ENCODE measurements at regions not wholly inside any gene's neighbourhood (a gene's known extent, or its start where the extent isn't known, plus 50 kb on each side); places are given as distances from the start of the nearest gene placed in this dataset.

- DNase-seq, result no peak
Measured at GRCh38 chr4:125135652-125136051, 179.1 kb upstream of the FAT4 start.

- DNase-seq, result no peak
Measured at GRCh38 chr4:125132729-125133128, 182.0 kb upstream of the FAT4 start.

DNA sequence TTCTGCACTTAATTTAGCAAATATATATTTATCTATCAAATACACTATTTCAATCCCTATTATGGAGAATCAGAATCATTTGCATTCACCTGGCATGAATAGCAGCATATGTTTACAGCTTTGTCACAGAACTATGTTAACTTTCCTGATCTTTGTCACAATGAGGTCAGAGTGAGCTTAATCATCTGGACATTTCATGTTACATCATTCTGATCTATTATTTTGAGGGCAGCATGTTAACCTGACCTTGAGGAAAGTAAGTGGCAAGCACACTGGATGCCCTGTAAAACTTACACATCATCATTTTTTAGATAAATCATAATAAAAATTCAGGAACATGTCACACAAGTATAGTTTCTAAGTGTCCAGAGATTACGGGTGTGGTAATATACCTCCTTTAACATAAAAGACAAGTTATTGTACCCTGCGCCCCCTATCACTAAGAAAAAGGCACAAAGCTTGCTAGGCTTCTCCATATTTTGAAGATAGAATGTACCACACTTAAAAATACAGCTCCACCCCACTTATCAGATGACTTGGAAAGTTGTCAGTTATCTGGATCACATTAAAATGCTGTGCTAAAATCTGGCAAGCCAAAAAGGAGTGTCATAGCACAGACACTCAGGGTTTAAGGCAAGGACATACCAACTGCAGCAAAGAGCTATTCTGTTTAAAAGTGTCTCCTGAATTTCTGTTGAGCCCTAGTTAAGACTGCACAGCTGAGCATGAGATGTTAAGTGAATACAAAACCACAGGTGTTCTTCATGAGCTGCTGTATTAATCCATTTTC, 182.7 kb upstream of the FAT4 start:
- no peak for DNase-seq

DNA sequence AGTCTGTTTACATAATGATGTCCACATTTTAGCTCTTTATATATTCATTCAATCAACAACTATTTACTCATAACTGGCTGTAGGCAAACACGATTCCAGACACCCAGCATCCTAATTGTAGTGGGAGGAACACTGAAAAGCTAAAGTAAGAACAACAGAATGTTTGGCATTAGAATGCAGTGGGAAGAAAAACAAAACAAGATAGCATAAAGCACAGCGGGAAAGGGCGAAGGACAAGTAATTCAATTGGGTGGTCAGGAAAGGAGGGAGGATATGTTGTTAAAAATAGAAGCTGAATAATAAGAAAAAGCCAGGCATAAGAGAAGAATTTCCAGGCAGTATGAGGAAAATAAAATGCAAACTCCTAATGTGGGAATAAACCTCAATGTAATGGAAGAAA, 189.5 kb upstream of the FAT4 start:
- DNase-seq, result no peak

- no peak for DNase-seq
Measured at GRCh38 chr4:125123570-125124109, 191.1 kb upstream of the FAT4 start.

GRCh38 chr4:125121581-125121980, 193.2 kb upstream of the FAT4 start:
- no peak for DNase-seq

DNA sequence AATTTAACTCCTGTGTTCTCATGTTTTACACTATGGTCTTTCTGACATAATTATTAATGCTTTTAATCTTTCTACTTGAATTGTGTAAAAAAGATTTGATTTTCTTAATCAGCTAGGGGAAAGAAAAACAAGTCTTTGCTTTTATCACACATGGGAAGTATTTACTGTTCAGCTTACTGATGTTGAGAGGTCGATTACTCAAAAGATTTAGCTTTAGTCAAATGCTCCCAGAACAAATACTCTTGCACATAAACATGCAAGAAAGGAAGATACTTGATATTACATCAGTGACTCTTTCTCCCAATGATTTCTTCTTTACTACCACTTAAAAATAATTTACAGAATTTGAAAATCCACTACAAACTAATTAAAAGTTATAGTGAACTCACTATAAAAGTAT, 198.3 kb upstream of the FAT4 start:
- DNase-seq, result no peak

DNA sequence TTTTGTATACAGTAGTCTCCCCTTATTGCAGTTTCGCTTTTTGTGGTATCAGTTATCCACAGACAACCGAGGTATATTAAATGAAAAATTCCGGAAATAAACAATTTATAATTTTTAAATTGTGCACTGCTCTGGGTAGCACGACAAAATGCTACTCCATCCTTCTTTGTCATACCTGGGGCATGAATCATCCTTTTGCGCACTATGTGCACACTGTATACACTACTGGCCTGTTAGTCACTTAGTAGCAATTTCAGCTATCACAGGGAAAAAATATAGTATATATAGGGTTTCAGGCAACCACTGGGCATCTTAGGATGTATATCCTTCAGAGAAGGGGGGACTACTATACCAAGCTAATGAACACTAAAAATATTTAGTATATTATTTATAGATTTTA, 198.8 kb upstream of the FAT4 start:
- no peak for DNase-seq

- DNase-seq, result no peak
Measured at GRCh38 chr4:125115476-125115875, 199.3 kb upstream of the FAT4 start.

GRCh38 chr4:125112536-125112935, 202.2 kb upstream of the FAT4 start:
- DNase-seq, result no peak

- no peak for DNase-seq
Measured at GRCh38 chr4:125111323-125111722, 203.4 kb upstream of the FAT4 start.

- no peak for DNase-seq
Measured at GRCh38 chr4:125105561-125105960, 209.2 kb upstream of the FAT4 start.

GRCh38 chr4:125104616-125105015, 210.1 kb upstream of the FAT4 start:
- DNase-seq, result no peak

- no peak for DNase-seq
Measured at GRCh38 chr4:125101719-125102118, 213.0 kb upstream of the FAT4 start.

- DNase-seq, result no peak
Measured at GRCh38 chr4:125097729-125098128, 217.0 kb upstream of the FAT4 start.

DNA sequence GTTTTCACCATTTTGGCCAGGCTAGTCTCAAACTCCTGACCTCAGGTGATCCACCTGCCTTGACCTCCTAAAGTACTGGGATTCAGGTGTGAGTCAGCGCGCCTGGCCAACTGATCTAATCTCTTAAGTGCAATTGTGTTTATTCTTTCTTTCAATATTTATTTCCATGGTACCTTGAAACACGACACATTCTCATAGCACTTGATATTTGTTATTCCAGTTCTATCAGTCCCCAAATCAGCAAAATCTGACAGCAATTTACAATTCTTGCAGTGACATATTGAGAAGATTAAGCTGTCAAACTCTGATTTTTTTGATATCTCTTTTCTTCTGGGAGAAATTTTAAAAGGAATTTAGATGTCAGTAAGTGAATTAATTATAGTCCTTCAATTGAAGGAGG, 218.1 kb upstream of the FAT4 start:
- DNase-seq, result no peak

GRCh38 chr4:125091541-125091940, 223.2 kb upstream of the FAT4 start:
- DNase-seq, result no peak

DNA sequence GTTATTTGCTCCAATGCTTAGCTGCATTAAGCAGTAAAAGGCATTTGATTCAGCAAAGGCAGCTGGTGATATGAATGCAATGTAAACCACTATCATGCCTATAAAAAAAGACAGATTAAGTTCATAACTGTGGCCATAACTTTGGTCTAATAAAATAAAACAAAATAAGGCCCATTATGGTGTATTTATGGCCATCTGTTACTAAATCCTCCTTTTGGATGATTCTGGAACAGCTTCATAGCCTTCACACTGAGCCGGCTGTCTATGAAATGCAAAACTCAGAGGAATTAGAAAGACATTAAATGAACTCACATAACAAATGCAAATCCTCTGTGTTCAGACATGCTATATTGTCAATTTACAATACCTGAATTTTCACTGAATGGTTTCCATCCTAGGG, 223.7 kb upstream of the FAT4 start:
- no peak for DNase-seq

- no peak for DNase-seq
Measured at GRCh38 chr4:125084608-125085007, 230.1 kb upstream of the FAT4 start.

DNA sequence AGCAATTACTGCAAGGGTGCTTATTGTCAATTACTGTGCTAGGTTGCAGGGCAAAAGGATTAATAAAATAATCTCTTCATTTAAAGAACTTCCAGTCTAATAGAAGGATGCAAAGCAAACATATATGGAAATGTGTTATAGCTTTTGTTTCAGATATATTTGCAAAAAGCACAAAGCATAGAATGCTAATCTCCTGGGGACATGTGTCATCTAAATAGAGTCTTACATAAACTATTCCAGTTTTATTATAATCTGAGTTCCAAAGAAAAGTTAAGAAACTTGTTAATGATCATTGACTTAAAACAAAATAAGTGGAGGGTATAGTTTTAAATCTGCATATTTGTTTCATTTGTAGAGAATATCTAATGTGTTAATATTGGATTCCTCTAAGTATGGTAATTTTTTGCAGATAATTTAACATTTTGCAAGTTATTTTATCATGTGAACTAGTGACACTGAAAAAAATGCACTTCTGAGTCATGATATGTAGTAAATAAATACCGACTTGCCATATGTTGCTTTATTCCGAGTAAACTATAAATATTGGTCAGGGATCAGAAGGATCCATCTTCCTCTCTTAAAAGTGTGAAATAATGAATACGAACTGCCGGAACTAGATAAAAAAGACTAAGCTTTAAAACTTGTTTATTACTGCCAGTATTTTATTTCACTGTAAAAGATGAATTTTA, 231.9 kb upstream of the FAT4 start:
- DNase-seq, result no peak

DNA sequence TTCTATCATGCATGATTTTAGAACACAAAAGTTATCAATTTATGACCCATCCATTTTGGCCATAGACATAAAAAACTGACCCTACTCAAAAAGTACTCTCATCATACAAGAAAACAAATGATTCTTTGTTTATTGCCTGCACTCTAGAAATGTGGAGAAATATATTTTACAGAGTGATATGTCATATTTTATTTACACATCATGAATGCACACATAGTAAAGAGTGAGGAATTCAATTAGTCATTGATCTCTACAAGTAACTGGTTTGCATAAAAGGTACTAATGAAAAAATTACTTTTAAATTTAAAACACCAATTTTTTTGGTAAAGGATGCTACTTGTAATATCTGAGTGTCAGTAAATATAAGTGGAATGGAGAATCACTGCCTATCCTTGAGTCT, 242.5 kb upstream of the FAT4 start:
- no peak for DNase-seq

GRCh38 chr4:125070861-125071260, 243.9 kb upstream of the FAT4 start:
- no peak for DNase-seq

DNA sequence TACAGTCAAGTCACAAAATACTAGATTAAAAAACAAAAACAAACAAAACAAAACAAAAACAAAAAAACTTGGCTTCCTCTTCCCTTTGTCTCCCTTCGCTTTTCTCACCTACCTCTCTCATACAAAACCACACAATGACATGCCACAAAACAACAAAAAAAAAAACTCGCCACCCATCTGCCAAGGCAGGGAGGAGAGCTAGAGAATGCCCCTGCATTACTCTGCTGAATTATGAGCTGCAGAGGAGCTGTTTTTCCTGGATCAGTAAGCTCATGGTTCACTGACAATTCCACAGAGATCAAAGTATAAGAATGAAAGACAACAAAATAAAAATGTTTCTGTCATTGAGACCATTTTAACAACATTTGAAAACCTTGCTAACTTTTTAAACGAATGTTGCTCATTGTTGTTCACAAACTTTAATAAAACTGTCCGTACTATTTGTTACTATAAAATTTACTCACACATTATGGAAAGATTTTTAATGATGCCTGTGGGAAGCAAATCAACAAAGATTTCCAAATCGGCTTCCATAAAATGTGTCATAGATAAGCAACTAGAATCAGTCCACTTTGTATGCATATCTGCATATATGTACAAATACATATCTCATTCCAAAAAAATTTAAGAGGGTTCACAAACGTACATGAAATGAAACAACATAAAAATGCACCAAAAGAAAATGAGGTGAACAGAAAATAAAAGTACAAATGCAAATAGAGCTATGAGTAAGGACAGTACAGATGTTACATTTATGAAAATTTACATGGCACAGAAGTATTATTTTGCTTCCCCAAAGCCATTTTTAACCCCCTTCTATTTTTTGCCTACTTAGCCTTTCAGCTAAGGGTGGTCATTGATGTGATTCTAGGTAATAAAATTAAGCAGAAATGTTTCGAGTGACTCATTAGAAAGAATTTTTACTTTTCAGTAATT, 252.4 kb upstream of the FAT4 start:
- DNase-seq, result no peak
